HG03442 (cell line): ENCODE measurements at regions not wholly inside any gene's neighbourhood (a gene's known extent, or its start where the extent isn't known, plus 50 kb on each side); places are given as distances from the start of the nearest gene placed in this dataset.
"Not testable (repeated sequence)": the region's sequence is repeated elsewhere in the genome, so short reads cannot be mapped to it uniquely, and the experiment has no call there.

Source experiments
- ATAC-seq: cut with Tn5 transposase; IDR thresholded peaks from one replicate; pipeline ENCODE4 v1.9.1; 2021; ENCODE audit warnings: mild to moderate bottlenecking, moderate library complexity; ENCODE audit not compliant: unreplicated experiment

GRCh38 chr9:81037889-81038288 is 651.5 kb downstream of the TLE1 start:
- ATAC-seq, result no peak

GRCh38 chr9:81035601-81036000 is 653.7 kb downstream of the TLE1 start:
- no peak for ATAC-seq

- ATAC-seq, result no peak
Observed at GRCh38 chr9:81035171-81035570, 654.2 kb downstream of the TLE1 start.

GRCh38 chr9:81032831-81033230 is 656.5 kb downstream of the TLE1 start:
- ATAC-seq, result no peak

GRCh38 chr9:81032030-81032572 is 657.2 kb downstream of the TLE1 start:
- no peak for ATAC-seq

GRCh38 chr9:81031422-81032029 is 657.8 kb downstream of the TLE1 start:
- ATAC-seq, result no peak

GRCh38 chr9:81030027-81030426 is 659.3 kb downstream of the TLE1 start:
- ATAC-seq, result no peak

- no peak for ATAC-seq
Observed at GRCh38 chr9:81028504-81028903, 660.8 kb downstream of the TLE1 start.

GRCh38 chr9:81022177-81022576 is 667.2 kb downstream of the TLE1 start:
- no peak for ATAC-seq

- not testable (repeated sequence) for ATAC-seq
Observed at GRCh38 chr9:81014945-81015344, 674.4 kb downstream of the TLE1 start.

- ATAC-seq, result not testable (repeated sequence)
Observed at GRCh38 chr9:81013191-81013590, 676.2 kb downstream of the TLE1 start.

- ATAC-seq, result no peak
Observed at GRCh38 chr9:81002906-81003305, 686.4 kb downstream of the TLE1 start.

GRCh38 chr9:81002242-81002641 is 687.1 kb downstream of the TLE1 start:
- no peak for ATAC-seq

- ATAC-seq, result no peak
Observed at GRCh38 chr9:80995759-80996158, 693.6 kb downstream of the TLE1 start.

GRCh38 chr9:80994892-80995291 is 694.5 kb downstream of the TLE1 start:
- no peak for ATAC-seq

- not testable (repeated sequence) for ATAC-seq
Observed at GRCh38 chr9:80985595-80985994, 703.8 kb downstream of the TLE1 start.

GRCh38 chr9:80976403-80976802 is 712.9 kb downstream of the TLE1 start:
- ATAC-seq, result no peak

- ATAC-seq, result not testable (repeated sequence)
Observed at GRCh38 chr9:80970377-80970776, 719.0 kb downstream of the TLE1 start.

GRCh38 chr9:80968611-80969010 is 720.7 kb downstream of the TLE1 start:
- no peak for ATAC-seq

GRCh38 chr9:80964914-80965313 is 724.4 kb downstream of the TLE1 start:
- ATAC-seq, result no peak

GRCh38 chr9:80964374-80964773 is 725.0 kb downstream of the TLE1 start:
- ATAC-seq, result no peak

- ATAC-seq, result no peak
Observed at GRCh38 chr9:80957801-80958200, 731.5 kb downstream of the TLE1 start.

- ATAC-seq, result no peak
Observed at GRCh38 chr9:80954521-80954920, 734.8 kb downstream of the TLE1 start.
